ENCODE measurements at regions not wholly inside any gene's neighbourhood (a gene's known extent, or its start where the extent isn't known, plus 50 kb on each side); places are given as distances from the start of the nearest gene placed in this dataset.
"Not testable (repeated sequence)": the region's sequence is repeated elsewhere in the genome, so short reads cannot be mapped to it uniquely, and the experiment has no call there.

DNA sequence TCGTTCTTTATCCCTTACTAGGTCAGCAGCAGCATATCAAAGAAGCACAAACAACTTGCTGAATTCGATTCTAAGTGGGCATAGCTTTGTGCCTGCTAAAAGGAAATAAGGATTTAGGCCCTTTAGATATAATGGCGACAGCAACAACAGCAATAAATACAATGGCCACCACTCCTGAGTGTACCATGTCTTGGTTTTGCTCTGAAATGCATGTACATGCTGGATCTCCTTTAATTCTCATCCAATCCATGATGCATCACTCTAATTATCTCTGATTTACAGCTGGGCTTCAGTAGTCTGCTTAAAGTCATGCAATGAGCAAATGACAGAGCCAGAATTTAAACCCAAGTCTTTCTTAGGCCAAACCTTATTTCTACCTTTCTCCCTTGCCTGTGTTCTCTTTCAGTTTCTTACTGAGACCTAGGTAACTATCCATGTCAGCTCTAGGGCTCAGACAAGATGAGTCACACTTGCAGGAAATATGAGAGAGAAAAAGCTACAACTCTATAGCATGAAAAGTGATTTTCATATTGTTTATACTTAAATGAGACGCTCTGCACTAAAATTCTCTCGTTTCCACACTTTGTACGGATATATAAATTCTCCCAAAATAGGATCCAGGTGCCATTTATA, 111.8 kb downstream of the HMHB1 start:
- DNase-seq, result no peak
- Mint-ChIP-seq H3K4me3 (ENCODE audit: unreplicated experiment) (no peak overlapping the region), H3K4me1 (ENCODE audit: low read depth, unreplicated experiment) (no peaks in the 10 kb centered on the region), H3K27me3 (ENCODE audit: insufficient read depth, unreplicated experiment) (peaks cover 4% of the 10 kb centered on the region), H3K9me3 (ENCODE audit: unreplicated experiment) (no peaks in the 10 kb centered on the region), H3K36me3 (ENCODE audit: insufficient read depth, unreplicated experiment) (no peaks in the 10 kb centered on the region), H3K27ac (ENCODE audit: unreplicated experiment) (no peak overlapping the region)
- Histone ChIP-seq H3K4me1 (no peaks in the 10 kb centered on the region), H3K27me3 (replicated peaks; ENCODE audit: control insufficient read depth, insufficient read depth, low read length) (no peaks in the 10 kb centered on the region), H3K4me3 (ENCODE audit: low read depth, low read length) (no peak overlapping the region), H3K36me3 (ENCODE audit: control insufficient read depth, insufficient read depth, low read length) (no peaks in the 10 kb centered on the region), H3K9me3 (no peaks in the 10 kb centered on the region)
- POLR2A ChIA-PET, result no interaction called here
- BruUV-seq (replicated peaks), result no TSS peak
- CTCF ChIA-PET, result no interaction called here
- intact Hi-C loops (cut with micrococcal nuclease; ENCODE audit: unreplicated experiment), result no loop called here
- TF ChIP-seq CTCF (IDR thresholded peaks at IDR 0.05; ENCODE audit: insufficient read depth in 1 of 2, low read depth in 1 of 2, low read length in 1 of 2, severe bottlenecking in 1 of 2, unreplicated experiment in 1 of 2), result no peak

DNA sequence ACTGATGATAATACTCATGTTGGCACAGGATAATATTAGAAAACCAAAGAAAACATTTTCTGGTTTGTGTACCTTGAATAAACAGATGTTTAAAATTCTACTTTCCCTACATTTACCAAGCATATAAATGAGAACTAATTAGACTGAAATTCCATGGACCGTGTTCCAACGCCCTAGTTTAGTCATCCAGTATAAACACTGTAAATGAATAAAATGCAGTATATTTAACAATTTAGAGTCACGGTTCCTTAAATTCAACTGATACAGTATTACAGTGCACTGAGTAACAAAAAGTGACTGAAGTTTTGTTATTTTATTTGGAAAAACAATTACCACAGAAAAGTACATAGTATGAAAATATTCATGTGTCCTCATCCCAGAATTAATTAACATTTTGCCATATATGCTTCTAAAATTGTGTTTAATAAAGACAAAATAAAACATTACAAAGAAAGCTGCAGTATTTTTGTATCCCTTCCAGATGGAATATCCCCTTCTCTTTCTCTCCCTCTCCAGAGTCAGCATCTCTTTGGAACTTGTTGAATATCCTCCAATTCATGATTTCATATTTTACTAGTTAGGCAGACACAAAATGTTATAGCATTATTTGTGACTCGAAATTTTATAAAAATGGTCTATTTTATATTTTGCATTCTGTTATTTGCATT, 112.5 kb downstream of the HMHB1 start:
- Histone ChIP-seq H3K9me3 (no peaks in the 10 kb centered on the region), H3K4me1 (no peaks in the 10 kb centered on the region), H3K4me3 (ENCODE audit: low read depth, low read length) (no peak overlapping the region), H3K27me3 (replicated peaks; ENCODE audit: control insufficient read depth, insufficient read depth, low read length) (no peaks in the 10 kb centered on the region), H3K36me3 (ENCODE audit: control insufficient read depth, insufficient read depth, low read length) (no peaks in the 10 kb centered on the region)
- ChIA-PET CTCF (no interaction called here), POLR2A (no interaction called here)
- Mint-ChIP-seq H3K27me3 (ENCODE audit: insufficient read depth, unreplicated experiment) (peaks cover 4% of the 10 kb centered on the region), H3K9me3 (ENCODE audit: unreplicated experiment) (no peaks in the 10 kb centered on the region), H3K4me1 (ENCODE audit: low read depth, unreplicated experiment) (no peaks in the 10 kb centered on the region), H3K27ac (ENCODE audit: unreplicated experiment) (no peak overlapping the region), H3K36me3 (ENCODE audit: insufficient read depth, unreplicated experiment) (no peaks in the 10 kb centered on the region), H3K4me3 (ENCODE audit: unreplicated experiment) (no peak overlapping the region)
- intact Hi-C loops (cut with micrococcal nuclease; ENCODE audit: unreplicated experiment), result no loop called here
- TF ChIP-seq CTCF (IDR thresholded peaks at IDR 0.05; ENCODE audit: insufficient read depth in 1 of 2, low read depth in 1 of 2, low read length in 1 of 2, severe bottlenecking in 1 of 2, unreplicated experiment in 1 of 2), result no peak
- no TSS peak for BruUV-seq (replicated peaks)
- DNase-seq, result no peak

- H3K27me3 Mint-ChIP-seq (ENCODE audit: insufficient read depth, unreplicated experiment); H3K9me3 Mint-ChIP-seq (ENCODE audit: unreplicated experiment); intact Hi-C loops (cut with micrococcal nuclease; ENCODE audit: unreplicated experiment); H3K27me3 ChIP-seq (replicated peaks; ENCODE audit: control insufficient read depth, insufficient read depth, low read length); H3K36me3 ChIP-seq (ENCODE audit: control insufficient read depth, insufficient read depth, low read length); H3K27ac Mint-ChIP-seq (ENCODE audit: unreplicated experiment); DNase-seq; H3K36me3 Mint-ChIP-seq (ENCODE audit: insufficient read depth, unreplicated experiment); H3K4me1 Mint-ChIP-seq (ENCODE audit: low read depth, unreplicated experiment); POLR2A ChIA-PET; H3K4me3 ChIP-seq (ENCODE audit: low read depth, low read length); CTCF ChIA-PET; H3K4me1 ChIP-seq; H3K4me3 Mint-ChIP-seq (ENCODE audit: unreplicated experiment); BruUV-seq (replicated peaks); H3K9me3 ChIP-seq: not testable (repeated sequence)
Observed at GRCh38 chr5:143924979-143925325, 113.0 kb downstream of the HMHB1 start.

Data from Caco-2 (cell line).